Stimulated activated CD8-positive, alpha-beta memory T cell treated with anti-CD3 and anti-CD28 coated beads, Interleukin-7, amount 100 ng/mL, for 1 hour (primary cell): ENCODE measurements at regions not wholly inside any gene's neighbourhood (a gene's known extent, or its start where the extent isn't known, plus 50 kb on each side); places are given as distances from the start of the nearest gene placed in this dataset.

Experiments used
- DNase-seq, 2 donors: peaks; one replicate each; pipeline ENCODE4 v3.0.0-alpha.2; 2020; ENCODE audit warnings: low read depth in 2 of 2

GRCh38 chr12:61422786-61423185 lies 837.4 kb upstream of the USP15 start:
- DNase-seq = no peak

GRCh38 chr12:61452076-61452475 lies 808.1 kb upstream of the USP15 start:
- no peak for DNase-seq

DNA sequence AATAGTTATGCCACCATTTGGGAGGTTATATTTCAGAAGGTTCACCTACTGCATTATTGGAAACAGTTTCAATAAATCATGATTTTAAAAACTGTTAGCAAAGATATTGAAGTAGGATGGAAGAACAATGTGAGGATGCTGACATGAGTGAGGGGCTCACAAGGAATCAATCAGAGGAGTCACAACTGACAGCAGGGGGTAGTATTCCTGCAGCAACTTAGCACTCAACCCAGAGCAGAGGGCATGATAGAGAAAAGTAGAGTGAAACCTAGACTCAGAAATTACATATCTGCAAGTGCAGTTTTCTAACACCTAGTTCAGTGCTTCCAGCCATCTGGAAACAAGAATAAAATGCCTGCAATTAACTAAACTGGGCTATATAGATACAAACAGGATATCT lies 772.5 kb upstream of the USP15 start:
- no peak for DNase-seq

DNA sequence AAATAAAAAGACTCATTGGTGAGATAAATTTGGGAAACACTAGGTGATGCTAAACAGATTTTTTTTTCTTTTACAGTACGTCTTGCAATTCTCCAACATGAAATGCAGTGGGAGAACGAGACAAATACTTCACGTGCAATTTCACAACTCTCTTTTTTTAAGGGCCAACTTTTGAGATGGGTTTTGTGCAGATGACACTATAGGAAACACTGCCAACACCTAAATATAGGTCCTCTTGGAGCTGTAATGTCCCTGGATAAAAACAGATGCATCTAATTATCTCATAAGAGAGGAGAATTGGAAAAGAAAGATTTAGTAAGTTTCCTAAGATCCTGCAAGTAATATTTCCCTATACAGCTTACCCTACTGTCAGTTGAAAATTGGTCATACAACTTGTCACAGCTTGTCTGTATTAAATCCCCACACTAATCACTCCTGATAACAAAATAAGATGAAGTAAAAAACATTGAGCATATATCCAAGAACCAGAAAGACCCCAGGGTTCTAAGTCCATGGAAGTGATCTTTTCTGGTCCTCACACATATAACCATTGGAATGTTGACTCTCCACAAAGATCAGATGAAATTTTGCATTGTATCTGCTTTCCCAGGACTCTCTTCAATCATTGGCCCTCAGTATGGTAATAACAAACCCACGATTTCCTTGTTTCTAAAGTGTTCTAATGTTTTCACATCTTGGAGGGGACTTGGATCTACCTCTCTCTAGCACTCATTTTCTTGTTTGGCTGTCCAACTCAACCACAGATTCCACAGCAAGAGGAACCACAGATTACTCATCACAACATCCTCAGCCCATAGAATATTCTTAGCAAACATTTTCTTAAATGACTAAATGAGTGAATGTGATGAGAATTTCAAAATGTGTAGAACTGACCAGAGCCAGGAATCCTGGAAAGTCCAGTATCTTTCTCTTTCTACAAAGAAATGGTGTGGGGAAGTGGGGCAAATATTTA lies 769.4 kb upstream of the USP15 start:
- DNase-seq = no peak

DNA sequence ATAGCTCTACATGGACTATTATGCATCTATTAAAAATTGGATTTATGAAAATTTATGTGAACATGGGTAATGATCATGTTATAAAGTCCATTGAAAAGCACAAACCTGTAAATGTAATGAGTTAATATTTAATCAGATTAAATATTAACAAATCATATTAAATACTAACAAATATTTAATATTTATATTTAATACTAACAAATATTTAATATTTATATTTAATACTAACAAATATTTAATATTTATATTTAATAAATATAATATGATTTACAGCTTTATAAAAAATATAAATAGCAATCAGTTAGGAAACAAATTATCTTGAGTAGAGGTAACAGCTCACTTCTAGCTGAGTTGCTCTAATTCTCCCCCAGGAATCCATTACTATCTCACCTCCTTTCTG lies 758.0 kb upstream of the USP15 start:
- DNase-seq = no peak

GRCh38 chr12:61504396-61505080 lies 755.7 kb upstream of the USP15 start:
- no peak for DNase-seq

DNA sequence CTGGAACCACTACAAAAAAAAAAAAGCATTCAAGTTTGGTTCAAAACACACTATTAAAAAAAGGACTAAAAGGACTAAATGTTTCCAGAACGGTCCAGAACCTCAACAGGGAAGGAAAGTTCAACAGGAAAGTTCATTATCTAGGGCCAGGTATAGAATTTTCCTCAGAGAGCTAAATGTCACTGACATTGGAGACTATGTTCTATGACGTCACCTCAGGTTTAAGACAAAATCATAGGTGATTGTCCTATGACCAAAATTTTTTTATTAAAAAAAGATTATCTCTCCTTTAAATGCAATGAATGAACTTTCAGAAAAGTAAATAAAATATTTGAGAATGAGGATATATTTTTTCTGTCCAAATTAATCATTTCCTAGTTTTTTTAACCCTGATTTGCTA lies 746.7 kb upstream of the USP15 start:
- no peak for DNase-seq

DNA sequence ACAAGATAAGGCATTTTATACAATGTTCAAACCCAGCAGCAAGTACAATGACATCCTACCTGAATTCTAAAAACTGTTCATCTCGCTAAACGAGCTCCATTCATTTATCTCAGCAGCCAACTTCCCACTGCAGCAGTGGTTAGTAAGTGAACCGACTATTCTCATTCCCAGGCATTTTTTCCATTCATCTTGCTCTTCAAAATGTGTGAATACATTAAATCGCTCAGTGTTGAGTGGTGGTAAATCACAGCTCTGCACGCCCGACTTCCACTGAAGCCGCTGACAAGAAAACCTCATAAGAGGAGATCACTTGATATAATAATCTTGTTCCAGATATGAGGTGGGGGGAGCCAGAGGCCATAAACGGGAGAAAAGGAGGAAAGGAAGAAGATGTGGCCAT lies 746.2 kb upstream of the USP15 start:
- DNase-seq = no peak

DNA sequence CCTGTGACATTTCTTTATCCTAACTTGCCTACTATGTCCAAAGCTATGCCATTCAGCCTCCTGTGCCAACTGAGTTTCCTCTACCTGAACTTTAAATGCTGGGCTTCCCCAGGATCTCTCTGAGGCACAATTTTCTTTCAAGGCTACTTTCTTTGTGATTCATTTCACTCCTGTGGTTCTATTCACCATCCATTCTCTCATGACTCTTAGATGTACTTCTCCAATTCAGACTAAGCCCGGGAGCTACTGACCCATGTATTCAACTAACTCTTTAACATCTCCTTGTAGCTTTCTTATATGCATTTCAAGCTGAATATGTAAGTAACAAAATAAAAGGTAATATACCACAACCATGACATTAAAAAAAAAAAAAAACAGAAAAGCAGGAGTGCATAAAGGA lies 738.9 kb upstream of the USP15 start:
- no peak for DNase-seq

GRCh38 chr12:61523276-61523992 lies 736.8 kb upstream of the USP15 start:
- no peak for DNase-seq

DNA sequence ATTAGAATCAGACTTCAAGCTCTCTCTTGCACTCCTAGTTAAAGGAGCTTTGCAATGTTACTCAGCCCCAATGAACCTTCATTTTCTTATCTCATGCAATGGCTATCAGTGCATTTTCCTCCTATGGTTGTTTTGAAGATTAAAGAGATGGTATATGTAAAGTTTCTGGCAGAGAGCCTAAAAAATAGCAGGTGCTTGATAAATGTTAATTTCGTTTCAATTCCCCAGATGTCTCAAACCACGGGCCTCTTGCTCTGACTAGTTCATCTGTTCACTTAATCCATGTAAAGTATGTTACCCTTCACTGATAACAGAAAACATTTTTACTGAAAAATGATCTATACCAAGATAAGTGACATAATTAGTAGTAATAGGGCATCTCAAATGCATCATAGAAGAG lies 735.4 kb upstream of the USP15 start:
- no peak for DNase-seq

DNA sequence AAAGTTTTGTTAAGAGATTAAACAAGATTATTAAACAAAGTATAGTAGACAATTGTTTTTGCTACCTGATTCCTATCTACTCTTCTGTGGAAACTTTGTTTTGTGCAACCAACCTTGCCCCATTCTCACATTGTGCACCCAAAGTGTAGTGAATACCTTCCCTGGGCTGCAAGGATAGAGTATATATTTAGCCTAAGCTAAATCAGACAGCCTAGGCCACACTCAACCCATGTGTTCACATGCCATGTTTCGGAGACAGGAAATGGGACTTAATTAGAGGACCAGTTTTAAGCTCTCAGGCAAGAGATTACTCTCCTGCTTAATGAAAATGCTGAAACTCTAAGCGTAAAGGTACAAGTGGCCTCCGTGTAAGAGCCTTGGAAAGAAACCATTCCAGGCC lies 734.9 kb upstream of the USP15 start:
- no peak for DNase-seq

GRCh38 chr12:61530456-61530855 lies 729.7 kb upstream of the USP15 start:
- DNase-seq = no peak

- DNase-seq = no peak
These were observed 729.0 kb upstream of the USP15 start for GRCh38 chr12:61531195-61531594.

GRCh38 chr12:61536117-61536516 lies 724.1 kb upstream of the USP15 start:
- no peak for DNase-seq

DNA sequence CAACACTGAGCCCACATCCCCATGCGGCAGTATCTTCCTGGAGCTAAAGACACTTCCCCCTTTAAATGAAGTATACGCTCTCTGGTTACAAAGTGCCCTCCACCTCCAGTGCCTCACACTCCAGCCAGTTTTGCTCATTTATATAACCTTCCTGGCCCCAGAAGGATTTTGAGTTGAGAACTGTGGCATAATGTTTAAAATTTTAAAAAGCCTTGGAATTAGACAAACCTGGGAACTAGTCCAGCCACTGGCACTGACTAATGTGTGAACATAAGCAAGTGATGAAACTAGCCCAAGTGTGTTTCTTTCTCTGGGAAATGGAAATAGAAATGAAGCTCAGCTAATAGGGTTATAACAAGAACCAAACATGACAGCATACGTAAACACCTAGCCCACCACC lies 723.7 kb upstream of the USP15 start:
- no peak for DNase-seq

DNA sequence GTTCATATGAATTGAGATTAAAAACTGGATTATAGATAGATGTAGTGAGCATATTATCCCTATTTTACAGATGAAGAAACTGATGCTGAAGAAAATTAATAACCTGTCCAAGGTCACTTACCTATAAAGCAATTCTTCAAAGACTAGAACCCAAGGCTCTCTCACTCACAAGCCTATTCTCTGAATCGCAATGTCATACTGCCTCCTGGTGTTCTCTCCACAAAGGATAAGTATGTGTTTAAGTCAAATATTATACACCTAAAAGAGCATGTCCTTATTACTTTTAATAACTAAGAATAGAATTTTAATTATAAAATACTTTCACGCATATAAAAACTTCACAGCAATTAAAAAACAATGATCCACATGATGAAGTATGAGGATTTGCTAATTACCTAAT lies 721.3 kb upstream of the USP15 start:
- DNase-seq = no peak

DNA sequence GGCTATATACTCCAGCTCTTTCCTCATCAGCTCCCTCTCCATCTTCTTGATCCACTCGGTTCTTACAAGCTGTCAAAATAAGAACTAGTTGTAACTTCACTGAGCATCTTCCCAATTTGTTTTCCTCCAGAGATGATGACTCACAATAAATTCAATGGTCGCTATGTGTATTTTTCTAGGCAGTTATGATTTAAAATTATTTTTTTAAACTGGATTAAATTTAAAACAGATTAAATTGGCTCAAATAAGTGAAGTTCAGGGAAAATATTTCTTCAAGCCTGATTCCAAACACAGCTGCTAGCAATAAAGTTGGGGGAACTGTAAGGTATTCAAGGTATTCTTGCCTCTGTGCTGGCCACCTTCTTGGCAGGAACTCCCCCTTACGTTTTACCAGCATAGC lies 717.7 kb upstream of the USP15 start:
- DNase-seq = no peak

GRCh38 chr12:61546296-61546695 lies 713.9 kb upstream of the USP15 start:
- DNase-seq = no peak

DNA sequence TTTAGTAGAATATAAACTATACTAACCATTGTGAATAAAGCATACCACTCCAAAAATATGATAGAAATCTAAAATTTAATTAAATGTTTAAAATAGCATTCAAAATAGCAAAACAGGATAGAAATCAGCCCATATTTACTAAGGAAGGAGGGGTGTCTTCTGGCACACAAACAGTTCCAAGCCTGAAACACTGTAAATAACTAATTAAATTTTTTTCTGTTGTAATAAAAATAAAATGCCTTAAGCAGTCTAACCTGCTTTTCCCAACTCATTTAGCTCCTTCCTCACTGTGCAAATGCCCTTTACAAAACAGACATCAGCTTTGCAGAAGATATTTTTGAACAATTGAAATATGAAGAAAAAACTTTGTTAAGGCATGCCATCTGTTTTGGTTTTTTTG lies 707.1 kb upstream of the USP15 start:
- DNase-seq = no peak

DNA sequence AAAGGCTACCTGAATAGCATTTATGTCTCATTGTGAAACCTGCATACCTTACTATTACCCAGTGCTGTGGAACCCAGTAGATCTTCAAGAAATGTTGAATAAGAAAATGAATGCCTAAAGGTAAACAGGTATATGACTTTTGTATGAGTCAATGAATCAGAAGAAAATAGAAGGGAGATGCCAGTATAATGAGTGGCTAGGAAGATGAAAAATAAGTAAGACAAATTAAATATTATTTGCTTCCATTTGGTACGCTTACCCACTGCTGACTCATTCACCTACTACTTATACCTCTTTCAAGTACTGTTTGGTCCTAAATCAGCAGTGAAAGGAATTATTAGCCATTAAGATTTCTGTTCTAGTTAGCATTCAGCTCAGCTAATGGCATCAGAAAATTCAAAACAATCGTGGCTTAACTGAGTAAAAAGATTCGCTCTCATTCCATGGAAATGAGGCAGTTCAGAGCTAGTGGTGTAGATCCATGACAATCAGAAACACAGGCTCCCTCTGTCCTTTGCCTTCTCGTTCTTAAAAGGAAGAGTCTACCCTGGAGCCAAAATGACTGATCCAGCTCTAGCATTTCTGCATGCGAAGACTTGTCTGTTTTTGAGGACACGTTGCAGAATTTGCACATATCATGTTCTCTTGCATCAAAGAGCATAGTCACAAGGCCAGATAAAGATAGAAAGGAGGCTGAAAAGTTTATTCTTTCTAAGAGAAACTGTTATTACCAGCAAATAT lies 705.8 kb upstream of the USP15 start:
- DNase-seq = no peak
